Gastrocnemius medialis (tissue), 4 donors: ENCODE measurements at regions not wholly inside any gene's neighbourhood (a gene's known extent, or its start where the extent isn't known, plus 50 kb on each side); places are given as distances from the start of the nearest gene placed in this dataset.
"Not testable (repeated sequence)": the region's sequence is repeated elsewhere in the genome, so short reads cannot be mapped to it uniquely, and the experiment has no call there.

Source experiments
- CTCF ChIP-seq, 5 experiments: fragments of 450-650 bp in 3 of 5; fragments of 200-600 bp in 2 of 5; sonication (generic) in 2 of 5; IDR thresholded peaks in 4 of 5; conservative IDR thresholded peaks in 1 of 5; 1 replicate in 4 of 5; 2 replicates in 1 of 5; pipeline ENCODE4 v1.5.1; 2016 to 2019; ENCODE audit warnings: antibody characterized with exemption in 5 of 5, mild to moderate bottlenecking in 3 of 5, moderate library complexity in 3 of 5
- POLR2A ChIP-seq, 2 donors: fragments of 450-650 bp; IDR thresholded peaks; one replicate each; pipeline ENCODE4 v1.6.1; 2017; ENCODE audit warnings: antibody characterized with exemption in 2 of 2, mild to moderate bottlenecking in 2 of 2, moderate library complexity in 2 of 2

GRCh38 chr9:41352390-41352789, 163.3 kb upstream of the ZNG1F start:
- not testable (repeated sequence) for TF ChIP-seq CTCF (IDR thresholded peaks at IDR 0.05 in 4 of 5, conservative IDR thresholded peaks at IDR 0.05 in 1 of 5); POLR2A (IDR thresholded peaks at IDR 0.05)
